ENCODE measurements at regions not wholly inside any gene's neighbourhood (a gene's known extent, or its start where the extent isn't known, plus 50 kb on each side); places are given as distances from the start of the nearest gene placed in this dataset.

DNA sequence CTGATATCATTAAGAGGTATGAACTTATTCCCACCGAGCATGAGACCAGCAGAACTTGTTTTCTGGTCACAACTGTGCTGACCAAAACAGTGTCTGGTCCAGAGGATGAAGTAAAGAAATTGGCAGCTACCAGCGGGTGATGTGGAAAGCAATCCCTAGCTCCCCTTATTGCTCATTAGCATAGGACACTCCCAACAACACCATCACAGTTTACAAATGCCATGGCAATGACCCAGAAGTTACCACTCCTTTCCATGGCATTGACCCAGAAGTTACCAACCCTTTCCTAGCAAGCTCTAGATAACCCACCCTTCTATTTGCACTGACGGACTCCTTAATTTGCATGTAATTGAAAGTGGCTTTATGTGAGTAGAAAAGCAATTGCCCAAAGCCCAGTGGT is 1856.1 kb downstream of the OLFM4 start:
- no peak for DNase-seq (ENCODE audit: low read depth)

DNA sequence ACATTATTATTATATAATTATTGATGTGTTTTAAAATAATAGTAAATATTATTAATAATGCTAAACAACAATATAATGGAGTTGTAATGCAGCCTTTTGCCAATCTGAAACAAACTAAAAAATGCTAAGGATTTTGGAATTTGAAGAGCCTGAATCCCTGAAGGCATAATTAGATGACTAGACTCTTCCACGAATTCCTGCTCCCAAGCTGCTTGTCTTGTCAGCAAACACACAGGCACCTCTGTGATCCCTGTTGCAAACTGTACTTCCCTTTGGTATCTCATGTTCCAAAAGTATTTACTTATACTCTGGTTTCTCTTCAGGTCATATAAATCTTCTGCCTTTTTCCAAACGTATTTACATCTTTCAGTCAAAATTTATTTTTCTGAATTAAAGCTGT is 1862.4 kb downstream of the OLFM4 start:
- no peak for DNase-seq (ENCODE audit: low read depth)

DNA sequence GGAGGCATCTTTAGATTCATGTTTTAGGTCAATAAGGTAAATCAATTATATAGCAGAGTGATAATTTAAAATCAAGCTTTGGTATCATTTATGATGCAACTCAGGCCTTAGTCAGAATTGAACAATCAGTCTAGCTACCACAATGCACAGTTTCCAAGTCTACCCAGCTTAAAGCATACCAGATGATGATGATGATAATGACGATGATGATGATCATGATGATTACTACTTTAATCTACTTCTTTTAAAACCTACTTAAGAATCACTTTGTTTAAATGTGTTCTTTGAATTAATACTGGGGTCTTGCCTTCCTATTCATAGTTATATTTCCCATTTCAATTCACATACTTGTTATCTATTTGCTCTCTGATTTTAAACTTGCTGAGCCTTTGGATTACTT is 1872.7 kb downstream of the OLFM4 start:
- DNase-seq (ENCODE audit: low read depth): no peak

DNA sequence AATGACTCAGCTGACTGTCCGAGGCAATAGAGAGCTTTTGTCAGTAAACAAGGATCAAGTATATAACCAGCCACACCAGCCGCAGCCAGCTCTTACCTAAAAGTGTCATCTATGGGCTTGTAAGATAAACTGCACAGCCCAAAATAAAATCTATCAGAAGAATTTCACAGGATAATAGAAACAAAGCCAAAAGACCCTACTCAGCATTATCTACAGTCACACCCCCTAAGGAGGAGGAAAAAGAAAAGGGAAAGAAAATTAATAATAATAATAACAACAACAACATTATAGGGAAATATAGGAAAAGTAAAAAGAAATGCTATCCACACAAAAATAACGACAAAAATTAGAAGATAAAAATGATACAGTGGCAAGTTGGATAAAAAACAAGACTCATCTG is 1883.8 kb downstream of the OLFM4 start:
- DNase-seq (ENCODE audit: low read depth): no peak

DNA sequence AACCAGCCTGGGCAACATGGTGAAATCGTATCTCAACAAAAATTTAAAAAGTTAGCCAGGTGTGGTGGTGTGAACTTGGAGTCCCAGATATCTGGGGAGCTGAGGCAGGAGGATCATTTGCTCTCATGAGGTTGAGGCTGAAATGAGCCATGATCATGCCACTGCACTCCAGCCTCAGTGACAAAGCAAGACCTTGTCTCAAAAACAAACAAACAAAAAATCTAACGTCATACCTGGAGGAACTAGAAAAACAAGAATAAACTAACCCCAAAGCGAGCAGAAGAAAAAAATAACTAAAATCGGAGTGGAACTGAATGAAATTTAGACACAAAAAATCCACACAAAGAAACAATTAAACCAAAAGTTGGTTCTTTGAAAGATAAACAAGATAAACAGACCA is 1885.1 kb downstream of the OLFM4 start:
- no peak for DNase-seq (ENCODE audit: low read depth)

DNA sequence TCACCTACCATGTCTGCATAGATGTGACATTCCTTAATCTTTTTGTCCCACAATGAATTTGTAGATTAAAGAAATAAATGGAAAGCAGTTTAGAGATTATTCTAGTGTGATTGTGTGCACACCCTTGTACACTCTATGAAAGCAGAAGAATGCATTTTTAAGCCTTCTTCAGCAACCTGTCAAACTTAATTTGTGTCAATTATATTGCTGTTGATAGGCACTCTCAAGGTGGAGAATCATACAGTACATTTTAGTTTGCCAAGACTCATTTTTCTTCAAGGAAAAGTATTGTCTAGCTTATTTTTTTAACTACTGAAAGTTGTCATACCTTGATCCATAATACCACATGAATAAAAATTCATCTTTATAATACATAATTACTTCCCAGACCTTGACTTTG is 1898.9 kb downstream of the OLFM4 start:
- DNase-seq (ENCODE audit: low read depth): no peak

DNA sequence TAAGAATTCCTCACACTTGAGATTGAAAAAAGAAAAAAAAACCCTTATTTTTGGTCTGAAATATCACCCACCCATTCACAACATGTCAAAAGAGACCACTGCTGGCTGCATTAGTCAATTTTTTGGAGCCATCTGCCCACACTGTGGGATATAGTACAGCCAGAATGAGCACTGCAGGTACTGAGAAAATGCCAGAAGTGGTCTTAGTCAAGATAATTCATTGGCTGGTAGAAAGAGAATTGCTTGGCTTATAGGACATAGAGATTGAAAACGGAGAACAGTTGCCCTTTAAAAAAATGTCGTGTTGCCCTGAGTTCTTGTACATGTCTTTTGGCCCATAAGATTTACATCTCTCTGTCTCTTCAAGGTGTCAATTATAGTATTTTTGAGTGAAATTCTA is 1899.5 kb downstream of the OLFM4 start:
- DNase-seq (ENCODE audit: low read depth): no peak

DNA sequence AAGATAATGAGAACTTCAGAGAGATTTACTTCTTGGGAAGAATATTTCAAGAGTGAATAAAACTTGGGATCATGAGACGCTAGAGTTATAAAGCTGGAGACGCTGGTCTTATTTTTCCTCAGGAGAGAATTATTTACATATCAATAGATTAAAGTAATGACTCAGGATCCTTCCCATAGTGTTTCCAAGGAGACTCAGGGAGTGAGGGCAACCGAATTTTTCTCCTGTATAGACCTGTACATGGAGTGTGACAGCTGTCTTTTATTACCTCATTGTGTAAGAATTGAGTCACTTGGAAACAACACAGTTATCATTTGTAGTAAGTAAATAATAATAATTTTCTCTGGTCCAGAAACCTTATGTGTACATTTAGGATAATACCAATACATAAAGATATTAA is 1905.5 kb downstream of the OLFM4 start:
- no peak for DNase-seq (ENCODE audit: low read depth)

DNA sequence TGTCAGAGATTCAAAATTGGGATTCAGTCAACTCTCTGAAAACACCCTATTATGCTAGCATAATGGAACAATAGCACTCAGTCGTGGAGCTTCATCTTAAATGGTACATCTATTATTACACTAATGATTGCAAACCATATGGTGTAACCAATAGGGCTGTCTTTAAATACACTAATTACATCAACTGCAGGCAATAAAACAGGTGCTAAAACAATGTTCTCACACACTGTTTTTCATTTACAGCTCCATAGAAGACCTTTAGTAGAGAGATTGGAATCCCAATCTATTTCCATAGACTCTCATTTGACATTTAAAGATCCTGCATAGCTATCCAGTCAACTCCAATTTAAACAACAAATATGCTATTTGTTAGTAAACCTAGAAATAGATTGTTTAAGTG is 1917.4 kb downstream of the OLFM4 start:
- no peak for DNase-seq (ENCODE audit: low read depth)

DNA sequence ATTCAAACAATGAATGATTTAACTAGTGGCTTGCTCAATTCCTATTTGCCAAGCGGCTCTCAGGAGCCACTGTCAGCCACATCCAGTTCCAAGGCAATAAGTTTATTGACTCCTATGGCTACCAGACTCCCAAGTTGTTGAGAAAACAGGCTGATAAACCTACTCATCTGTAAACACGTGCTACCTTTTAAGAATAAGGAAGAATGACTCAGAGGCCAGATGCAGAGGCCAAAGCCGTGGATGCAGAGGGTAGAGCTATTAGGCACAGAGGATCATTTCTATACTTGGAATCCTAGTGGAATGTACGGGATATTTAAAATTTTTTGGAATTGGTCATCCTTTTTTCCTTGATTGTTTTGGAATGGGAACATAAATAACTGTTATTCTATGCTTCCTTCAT is 1921.1 kb downstream of the OLFM4 start:
- no peak for DNase-seq (ENCODE audit: low read depth)

DNA sequence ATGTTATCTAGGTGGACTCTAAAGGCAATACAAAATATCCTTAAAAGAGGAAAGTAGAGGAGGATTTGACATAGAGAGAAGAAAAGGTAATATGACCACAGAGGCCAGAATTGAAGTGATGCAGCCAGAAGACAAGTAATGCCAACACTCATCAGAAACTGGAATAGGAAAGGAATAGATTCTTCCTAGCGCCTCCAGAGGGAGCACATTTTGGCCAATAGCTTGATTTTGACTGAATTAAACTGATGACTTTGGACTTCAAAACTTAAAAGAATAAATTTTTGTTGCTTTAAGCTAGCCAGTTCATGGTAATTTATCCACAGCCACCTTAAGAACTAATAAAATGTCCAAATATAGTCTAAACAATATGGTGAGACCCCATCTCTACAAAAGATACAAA is 1921.9 kb downstream of the OLFM4 start:
- no peak for DNase-seq (ENCODE audit: low read depth)

DNA sequence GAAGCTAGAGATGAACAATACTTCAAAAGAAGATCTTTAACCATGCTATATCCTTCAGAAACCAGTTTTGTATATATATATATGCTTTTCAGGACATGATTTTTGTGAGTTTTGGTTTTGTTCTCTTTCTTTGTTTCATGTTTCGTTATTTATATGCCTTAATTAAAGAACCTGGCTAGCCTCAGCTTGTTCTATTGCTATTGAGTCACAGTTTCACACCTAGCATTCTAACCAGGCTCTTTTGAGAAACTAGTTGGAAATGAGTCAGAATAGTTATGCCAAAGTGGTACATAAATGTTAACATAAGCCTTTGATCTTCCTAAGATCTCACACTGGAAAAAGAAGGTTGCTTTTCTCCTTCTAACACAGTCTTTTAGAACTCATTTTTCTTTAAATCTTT is 1925.2 kb downstream of the OLFM4 start:
- DNase-seq (ENCODE audit: low read depth): no peak

DNA sequence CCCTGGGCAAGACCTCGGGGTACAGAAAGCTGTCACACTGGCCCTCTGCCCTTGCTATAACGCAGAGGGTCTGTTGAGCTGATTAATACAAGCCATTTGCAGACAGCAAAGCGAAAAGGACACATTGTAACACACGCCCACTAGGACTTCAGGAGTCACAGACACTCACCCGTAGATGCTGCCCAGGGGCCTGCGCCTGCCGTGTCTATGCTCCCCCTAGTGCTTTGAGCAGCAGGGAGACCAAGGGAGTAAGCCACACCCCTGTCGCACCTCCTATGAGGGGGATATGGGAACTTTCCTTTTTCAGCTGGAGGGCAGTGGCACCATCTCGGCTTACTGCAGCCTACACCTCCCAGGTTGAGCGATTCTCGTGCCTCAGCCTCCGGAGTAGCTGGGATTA is 1930.2 kb downstream of the OLFM4 start:
- DNase-seq (ENCODE audit: low read depth): no peak

DNA sequence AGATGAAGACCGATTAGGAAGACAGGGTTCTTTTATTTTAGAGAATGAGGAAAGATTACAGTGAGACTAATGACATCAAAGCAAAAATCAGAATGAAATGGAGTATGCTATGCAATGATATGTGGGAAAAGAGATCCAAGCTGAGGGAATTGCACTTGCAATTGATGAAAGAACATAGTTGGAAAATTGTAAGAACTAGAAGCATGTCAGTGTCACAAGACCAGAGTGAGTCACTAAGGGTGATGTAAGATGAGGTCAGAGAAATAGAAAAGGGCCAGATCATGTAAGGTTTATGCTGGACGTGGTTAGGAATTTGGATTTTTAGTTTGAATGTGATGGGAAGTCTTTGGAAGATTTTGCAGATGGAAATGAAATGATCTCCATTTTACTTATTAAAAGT is 1937.3 kb downstream of the OLFM4 start:
- DNase-seq (ENCODE audit: low read depth): no peak

DNA sequence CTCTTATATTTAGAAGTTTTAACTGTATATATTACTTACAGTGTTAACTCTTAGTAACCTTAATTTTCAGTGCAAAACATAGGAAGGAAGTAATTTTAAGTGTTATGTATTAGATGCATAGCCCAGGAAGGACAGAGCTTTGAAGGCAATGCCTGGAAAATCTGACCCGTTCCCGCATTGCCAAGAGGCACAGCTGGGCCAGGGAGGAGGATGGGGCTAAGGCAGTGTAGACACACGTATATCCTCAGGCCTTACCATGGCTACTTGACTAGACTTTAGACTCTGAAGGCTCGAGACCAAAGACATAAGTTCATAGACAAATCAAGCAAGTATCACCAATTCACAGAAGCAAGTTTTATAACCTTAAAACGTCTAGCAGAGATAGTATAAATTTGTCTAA is 1944.2 kb downstream of the OLFM4 start:
- no peak for DNase-seq (ENCODE audit: low read depth)

DNA sequence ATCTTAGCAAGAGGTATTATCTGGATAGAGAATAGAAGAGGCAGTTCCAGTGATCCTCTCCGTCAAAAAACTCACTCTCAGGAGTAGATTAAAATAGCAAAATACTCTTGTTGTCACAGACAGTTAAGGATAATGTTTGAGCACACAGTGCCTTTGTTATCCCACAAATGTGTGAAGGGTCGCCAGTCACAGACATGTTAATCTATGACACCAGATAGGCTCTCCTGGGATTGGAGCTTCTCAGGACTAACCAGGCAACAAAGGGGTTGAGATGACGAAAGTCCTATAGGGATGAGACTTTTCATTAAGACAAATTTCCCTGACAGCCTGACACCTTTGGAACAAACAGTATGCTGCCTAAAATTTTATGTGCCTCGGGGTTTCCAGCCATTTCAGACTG is 1947.1 kb downstream of the OLFM4 start:
- no peak for DNase-seq (ENCODE audit: low read depth)

DNA sequence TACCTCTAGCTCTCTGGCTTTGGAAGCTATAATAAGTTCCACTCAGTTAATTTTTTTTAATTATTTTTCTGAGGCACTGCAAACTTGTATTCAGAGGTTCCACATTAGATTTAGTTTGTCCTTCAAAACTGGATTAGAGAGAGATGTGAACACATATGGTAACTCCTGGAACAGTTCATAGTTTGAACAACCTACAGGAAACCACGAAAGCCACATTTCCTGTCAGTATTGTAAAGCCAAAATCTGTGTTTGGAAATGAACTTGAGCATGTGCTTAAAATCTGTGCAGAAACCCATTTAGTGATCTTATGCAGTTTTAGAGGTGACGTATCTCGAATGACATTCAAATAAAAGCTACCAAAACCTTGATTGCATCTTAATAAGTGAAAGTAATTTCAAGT is 1952.0 kb downstream of the OLFM4 start:
- DNase-seq (ENCODE audit: low read depth): no peak

DNA sequence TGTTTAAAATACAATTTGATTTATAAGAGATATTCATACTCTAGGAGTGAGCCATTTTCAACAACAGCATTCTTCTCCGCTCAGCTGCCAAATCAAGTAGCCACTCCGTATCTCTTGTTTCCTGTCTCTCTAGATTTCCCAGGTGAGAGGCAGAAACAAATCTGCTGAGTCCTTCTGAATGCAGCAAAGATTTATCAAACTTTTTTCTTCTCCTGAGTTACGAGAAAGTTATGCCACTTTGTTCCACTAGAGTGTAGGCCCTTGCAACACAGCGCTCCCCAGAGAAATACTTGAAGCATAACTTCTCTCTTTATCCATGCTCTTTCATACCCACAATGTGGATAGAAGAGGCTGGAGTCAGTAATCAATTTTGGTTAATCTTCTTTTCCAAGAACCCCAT is 1960.8 kb downstream of the OLFM4 start:
- DNase-seq (ENCODE audit: low read depth): no peak

DNA sequence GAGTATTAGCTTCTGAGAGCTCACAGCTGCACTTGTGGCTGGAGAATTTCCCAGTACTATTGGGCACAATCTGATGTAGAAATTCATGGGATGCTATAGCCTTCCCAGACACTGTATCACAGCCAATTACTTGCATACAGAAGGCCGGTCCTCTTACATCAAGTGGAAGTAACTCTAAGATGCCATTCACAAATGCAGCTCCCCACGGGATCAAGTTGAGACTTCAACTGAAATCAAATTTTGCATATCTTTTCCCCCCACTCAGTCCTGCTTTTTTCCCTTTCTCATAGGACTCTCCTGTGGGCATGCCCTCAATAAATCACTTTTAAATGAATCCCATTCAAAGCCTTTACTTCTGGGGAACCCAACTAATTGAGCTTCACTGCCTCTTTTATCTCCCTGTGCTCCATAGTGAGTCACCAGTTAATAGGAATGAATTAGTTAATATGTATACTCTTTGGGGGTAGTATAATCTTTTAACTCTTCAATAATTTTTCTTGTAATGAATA is 1970.8 kb downstream of the OLFM4 start:
- no peak for DNase-seq (ENCODE audit: low read depth)

DNA sequence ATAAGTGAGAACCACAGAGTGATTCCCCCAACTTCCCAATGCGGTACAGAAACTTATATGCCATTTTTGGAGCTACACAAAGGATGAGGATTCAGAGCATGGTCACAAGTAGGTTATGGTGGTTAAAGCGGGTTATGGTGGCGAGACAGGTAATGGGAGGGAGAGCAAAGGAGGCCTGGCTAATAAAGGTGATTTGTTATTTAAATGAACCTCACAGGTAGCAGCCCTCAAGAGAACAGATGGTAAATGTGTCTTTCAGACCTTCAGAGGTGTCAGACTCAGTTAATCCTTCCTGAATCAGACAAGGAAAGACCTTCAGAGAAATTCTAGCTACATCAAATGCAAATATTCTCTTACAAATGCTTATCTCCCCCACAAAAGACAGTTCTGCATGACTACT is 1971.4 kb downstream of the OLFM4 start:
- no peak for DNase-seq (ENCODE audit: low read depth)

DNA sequence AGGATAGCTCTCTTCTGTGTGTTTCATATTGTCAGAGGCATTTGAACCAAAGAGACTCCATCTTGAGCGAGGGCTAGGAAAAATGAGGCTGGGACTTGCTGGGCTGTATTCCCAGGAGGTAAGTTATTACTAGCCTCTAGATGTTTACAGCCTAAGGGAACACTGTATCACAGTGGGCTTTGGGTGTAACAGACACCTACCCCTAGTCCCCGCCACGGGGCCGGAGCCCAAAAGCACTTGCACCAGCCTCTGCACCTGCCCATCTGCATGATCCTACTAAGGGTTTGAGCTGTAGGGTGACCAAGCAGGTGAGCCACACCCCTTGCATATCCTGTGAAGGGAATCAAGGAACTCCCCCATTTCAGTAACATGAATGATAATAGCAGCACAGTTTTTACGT is 1972.2 kb downstream of the OLFM4 start:
- DNase-seq (ENCODE audit: low read depth): no peak

DNA sequence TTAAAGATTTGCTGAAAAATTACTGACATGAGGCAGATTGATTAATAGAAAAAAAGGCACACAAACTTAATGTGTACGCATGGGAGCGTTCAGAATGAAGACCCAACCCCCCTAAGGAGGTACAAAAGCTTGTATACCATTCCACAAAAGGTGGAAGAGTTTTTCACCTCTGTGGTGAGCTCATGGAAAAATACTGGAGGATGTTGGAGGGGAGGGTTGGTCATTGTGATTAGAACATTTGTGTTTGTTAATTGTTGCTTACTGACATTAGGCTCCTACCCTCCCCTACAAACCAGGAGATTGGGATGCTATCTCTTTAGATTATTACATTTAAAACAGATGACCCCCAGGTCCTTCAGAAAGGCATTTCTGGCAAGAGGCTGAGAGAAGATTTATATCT is 1973.3 kb downstream of the OLFM4 start:
- no peak for DNase-seq (ENCODE audit: low read depth)

DNA sequence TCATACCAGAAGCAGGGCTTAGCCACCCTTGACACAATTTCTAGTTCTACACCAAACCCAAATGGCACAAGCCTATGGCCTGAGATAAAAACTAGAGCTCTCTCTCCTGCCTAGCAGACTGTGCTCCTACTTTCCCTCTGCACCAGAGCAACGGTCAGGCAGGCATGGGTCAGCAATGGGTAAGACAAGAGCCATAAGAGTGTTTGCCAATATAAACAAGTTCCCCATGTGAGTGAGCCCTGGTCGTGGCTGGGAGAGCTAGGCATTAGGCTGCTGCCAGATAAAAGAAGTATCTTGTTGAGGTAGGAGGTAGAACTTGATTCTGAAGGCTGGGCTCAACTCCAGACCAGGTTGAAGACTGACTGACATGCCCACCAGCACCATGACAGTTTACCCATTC is 1979.1 kb downstream of the OLFM4 start:
- no peak for DNase-seq (ENCODE audit: low read depth)

DNA sequence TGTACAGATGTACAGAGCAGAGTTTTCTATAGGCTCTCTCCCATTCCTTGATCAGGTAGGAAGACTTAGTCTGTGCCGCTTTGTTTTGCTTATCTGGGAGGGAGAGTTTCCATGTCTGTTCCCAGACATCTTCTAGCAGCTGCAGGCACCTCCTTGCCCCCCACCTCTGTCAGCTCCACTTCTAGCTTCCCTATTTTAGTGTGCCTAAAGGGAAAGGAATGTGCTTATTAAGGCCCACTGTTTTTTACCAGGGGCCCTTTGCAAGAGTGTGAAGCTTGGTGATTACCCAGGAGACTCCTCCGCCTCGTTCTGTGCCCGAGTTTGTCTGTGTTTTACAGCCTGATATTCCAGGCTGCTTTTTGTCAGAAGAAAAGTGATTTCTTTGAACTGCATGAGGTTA is 1984.4 kb downstream of the OLFM4 start:
- no peak for DNase-seq (ENCODE audit: low read depth)

DNA sequence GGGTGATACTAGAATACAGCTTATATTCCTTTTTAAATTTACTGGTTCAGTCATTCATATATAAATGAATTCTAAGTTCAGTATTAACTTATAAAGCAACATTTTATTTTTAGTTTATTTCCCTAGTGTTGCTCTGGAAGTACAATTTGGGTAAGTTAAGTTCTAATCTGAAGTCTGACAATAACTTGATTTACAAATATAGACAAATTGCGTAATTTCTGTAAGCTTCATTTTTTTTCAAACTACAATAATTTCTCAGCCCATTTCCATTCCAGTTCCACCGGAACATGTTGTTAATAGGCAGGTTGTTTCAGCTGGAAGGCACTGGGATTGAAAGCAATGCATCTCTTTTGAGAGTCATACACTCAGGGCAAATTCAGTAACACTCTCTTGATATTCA is 2000.7 kb downstream of the OLFM4 start:
- DNase-seq (ENCODE audit: low read depth): no peak

Data from activated gamma-delta T cell treated with anti-CD3 and anti-CD28 coated beads, Interleukin-2, amount 50 U/mL, for 16 hours (primary cell).